ENCODE measurements at regions not wholly inside any gene's neighbourhood (a gene's known extent, or its start where the extent isn't known, plus 50 kb on each side); places are given as distances from the start of the nearest gene placed in this dataset.

- no peak for FAIRE-seq
- H3K9ac ChIP-seq (ENCODE audit: control insufficient read depth, insufficient read depth, low read length), result no peak overlapping the region
- H2AFZ ChIP-seq (ENCODE audit: control insufficient read depth, low read depth, low read length), result no peak overlapping the region
- in situ Hi-C loops (cut with MboI) (no loop called here), intact Hi-C loops (cut with micrococcal nuclease; ENCODE audit: unreplicated experiment) (no loop called here)
- ChIA-PET CTCF (interaction anchor here (0.8 kb wide), 1 partner anchor 892 kb away, joined by 4 read pairs; no protein-coding TSS in a partner anchor), SMC1A (ENCODE audit: uncharacterized antibody, unreplicated experiment) (no interaction called here), POLR2A (no interaction called here), RAD21 (ENCODE audit: unreplicated experiment) (no interaction called here)
- WGBS (ENCODE audit: insufficient coverage, insufficient replicate concordance, low lambda C conversion rate, missing lambda C conversion rate), result 3% methylated on average over 2 of the region's 2 CpGs
- H3K36me3 ChIP-seq (ENCODE audit: control insufficient read depth in 2 of 2, insufficient read depth in 2 of 2, low read length in 1 of 2), result no peaks in the 10 kb centered on the region
- ATAC-seq, result no peak
- no peaks in the 10 kb centered on the region for H3K4me1 ChIP-seq (ENCODE audit: control insufficient read depth, insufficient read depth, low read length)
- no TSS peak for BruUV-seq (replicated peaks)
- DNase-seq (ENCODE audit: low read depth, low spot score), result no peak
- no peaks in the 10 kb centered on the region for H3K79me2 ChIP-seq (ENCODE audit: control insufficient read depth, insufficient read depth, low read length)
- TF ChIP-seq EGR1 (IDR thresholded peaks at IDR 0.05; ENCODE audit: borderline replicate concordance in 1 of 2, low read depth in 2 of 2, low read length in 2 of 2) (no peak), MYC (IDR thresholded peaks at IDR 0.05; ENCODE audit: insufficient read depth, insufficient read length, insufficient replicate concordance, low read length, severe bottlenecking) (no peak), PAX8 (IDR thresholded peaks at IDR 0.05) (no peak), ZZZ3 (IDR thresholded peaks at IDR 0.05; ENCODE audit: control insufficient read depth, insufficient read length, low read depth) (no peak), ZNF217 (IDR thresholded peaks at IDR 0.05) (no peak), CTCF (IDR thresholded peaks at IDR 0.05 in 2 of 3, conservative IDR thresholded peaks at IDR 0.05 in 1 of 3; ENCODE audit: control insufficient read depth in 2 of 3, extremely low read depth in 1 of 3, insufficient read depth in 1 of 3, low read depth in 3 of 3, low read length in 3 of 3) (no peak), FOXK2 (IDR thresholded peaks at IDR 0.05) (no peak), MTA2 (IDR thresholded peaks at IDR 0.05; ENCODE audit: low read depth) (no peak), ZNF622 (IDR thresholded peaks at IDR 0.05) (no peak), FOXM1 (IDR thresholded peaks at IDR 0.05; ENCODE audit: low read depth, low read length) (no peak), IKZF1 (conservative IDR thresholded peaks at IDR 0.05) (no peak), CHD1 (IDR thresholded peaks at IDR 0.05; ENCODE audit: low read depth, low read length) (no peak), ZNF274 (IDR thresholded peaks at IDR 0.05; ENCODE audit: insufficient read depth, insufficient read length) (no peak), SIX5 (IDR thresholded peaks at IDR 0.05; ENCODE audit: low read depth, low read length, severe bottlenecking) (no peak), HDAC6 (IDR thresholded peaks at IDR 0.05; ENCODE audit: unreplicated experiment) (no peak)
- H3K27me3 ChIP-seq (replicated peaks in 1 of 2; ENCODE audit: control insufficient read depth in 2 of 2, insufficient read depth in 2 of 2, low read length in 1 of 2), result no peaks in the 10 kb centered on the region
- H3K9me3 ChIP-seq (replicated peaks; ENCODE audit: control insufficient read depth, insufficient read depth, low read length), result no peaks in the 10 kb centered on the region
- H3K27ac ChIP-seq (ENCODE audit: control insufficient read depth, insufficient read depth), result no peak overlapping the region
- no peak overlapping the region for H3K4me2 ChIP-seq (ENCODE audit: control insufficient read depth, insufficient read depth)
- no peaks in the 10 kb centered on the region for H4K20me1 ChIP-seq (ENCODE audit: control insufficient read depth, insufficient read depth)
- H3K4me3 ChIP-seq, result no peak overlapping the region
Observed at GRCh38 chr4:125225806-125226205, 88.9 kb upstream of the FAT4 start.

All from GM12878 (cell line).